ENCODE measurements at regions not wholly inside any gene's neighbourhood (a gene's known extent, or its start where the extent isn't known, plus 50 kb on each side); places are given as distances from the start of the nearest gene placed in this dataset.
"Not testable (repeated sequence)": the region's sequence is repeated elsewhere in the genome, so short reads cannot be mapped to it uniquely, and the experiment has no call there.

GRCh38 chr3:26425076-26425475 lies 197.5 kb upstream of the LRRC3B start:
- no peak for DNase-seq

DNA sequence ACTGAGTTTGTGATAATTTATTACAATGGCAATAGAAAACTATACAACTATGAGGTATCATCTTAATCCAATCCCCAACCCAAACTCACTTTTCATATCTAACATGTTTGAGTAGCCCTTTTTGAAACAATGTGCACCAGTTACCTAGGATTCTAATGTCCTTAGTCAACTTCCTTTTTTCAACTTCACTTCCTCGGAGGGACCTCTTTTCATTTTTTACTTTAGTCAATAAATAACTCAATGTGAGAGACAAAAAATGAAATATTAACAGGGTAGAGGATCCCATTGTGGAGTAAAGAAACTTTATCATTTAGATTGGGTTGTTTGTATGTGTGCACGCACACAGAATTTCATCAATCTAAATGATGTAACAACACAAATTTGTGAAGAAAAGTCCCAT lies 193.6 kb upstream of the LRRC3B start:
- DNase-seq: no peak

DNA sequence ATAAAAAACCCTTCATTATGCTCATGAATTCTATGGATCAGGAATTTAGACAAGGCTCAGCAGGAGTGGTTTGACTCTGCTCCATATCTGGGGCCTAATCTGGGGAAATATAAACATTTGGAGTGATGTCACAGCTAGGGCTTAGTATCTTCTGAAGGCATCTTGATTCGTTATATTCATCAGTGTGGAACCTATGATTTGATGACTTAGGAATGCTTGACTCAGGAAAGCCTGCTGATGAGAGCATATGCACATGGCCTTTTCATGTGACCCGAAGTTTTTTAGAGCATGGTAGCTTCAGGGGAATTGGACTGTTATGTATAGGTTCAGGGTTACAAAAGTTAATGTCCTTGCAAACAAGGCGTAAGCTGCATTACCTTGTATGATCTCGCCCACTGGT lies 184.9 kb upstream of the LRRC3B start:
- no peak for DNase-seq

DNA sequence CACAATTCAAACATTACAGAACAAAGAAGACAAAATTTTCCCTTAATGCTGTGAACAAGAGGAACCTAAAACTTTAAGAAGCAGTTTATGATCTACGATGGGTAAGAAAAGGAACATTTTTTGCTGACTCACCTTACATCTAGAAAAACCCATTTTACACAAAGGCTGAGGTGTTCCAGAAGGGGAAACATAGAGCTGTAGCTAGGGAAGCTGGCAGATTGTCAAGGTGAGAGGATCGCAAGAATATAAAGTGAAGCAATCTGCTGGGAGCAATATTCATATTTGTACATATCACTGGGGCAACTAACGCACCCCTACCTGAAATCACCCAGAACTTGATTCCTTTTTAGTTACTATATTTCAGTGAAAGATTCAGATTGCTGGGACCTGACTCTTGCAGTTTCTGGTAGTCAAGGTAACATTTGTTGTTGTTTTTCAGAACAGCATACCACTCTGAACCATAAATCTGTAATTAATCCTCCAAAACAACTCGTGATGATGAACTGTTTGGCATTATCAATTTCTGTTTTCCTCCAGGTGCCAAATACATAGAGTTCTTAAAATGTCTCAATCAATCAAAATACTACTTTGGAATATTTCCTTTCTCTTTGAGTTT lies 184.1 kb upstream of the LRRC3B start:
- DNase-seq: no peak

GRCh38 chr3:26438981-26439884 lies 183.3 kb upstream of the LRRC3B start:
- no peak for DNase-seq

- DNase-seq: no peak
Observed at GRCh38 chr3:26449996-26450395, 172.6 kb upstream of the LRRC3B start.

DNA sequence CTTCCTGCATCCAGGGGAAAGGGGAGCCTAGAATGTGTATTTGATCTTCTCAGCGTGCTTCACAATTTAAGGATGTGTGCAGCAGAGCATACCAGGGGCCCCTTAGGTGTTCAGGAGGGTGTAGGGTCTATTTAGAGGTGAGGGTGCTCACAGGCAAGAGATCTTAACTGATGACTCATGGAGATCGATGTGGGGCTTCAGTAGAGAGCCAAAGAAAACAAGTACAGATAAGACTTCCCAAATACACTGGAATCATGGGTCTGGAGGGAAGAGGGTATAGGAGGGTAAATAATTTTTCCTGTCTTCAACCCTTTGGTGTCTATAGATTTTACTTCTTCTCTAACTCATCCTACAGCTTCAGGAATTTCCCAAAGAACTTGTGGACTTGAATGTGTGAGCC lies 170.2 kb upstream of the LRRC3B start:
- DNase-seq: no peak

GRCh38 chr3:26460985-26461384 lies 161.6 kb upstream of the LRRC3B start:
- no peak for DNase-seq

DNA sequence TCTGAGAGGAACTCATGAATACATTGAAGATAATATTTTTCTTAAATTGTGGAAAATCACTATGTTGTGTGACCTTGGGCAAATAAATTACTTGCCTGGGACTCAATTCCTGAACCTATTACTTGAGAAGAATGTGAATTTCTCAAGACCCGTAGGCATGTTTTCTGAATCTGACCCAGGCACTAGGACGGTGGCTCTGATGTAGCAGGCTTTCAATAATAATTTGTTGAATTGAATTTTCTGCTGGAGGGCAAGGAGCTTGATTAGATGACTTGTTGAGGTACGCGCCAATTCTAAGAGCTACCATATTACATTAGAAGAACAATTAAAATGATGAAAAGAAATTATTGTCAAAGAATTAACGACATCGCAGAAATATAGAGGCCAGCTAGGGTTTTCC lies 150.2 kb upstream of the LRRC3B start:
- no peak for DNase-seq

GRCh38 chr3:26474706-26475105 lies 147.9 kb upstream of the LRRC3B start:
- no peak for DNase-seq

GRCh38 chr3:26480377-26480776 lies 142.2 kb upstream of the LRRC3B start:
- DNase-seq: no peak

- DNase-seq: no peak
Observed at GRCh38 chr3:26484140-26484539, 138.4 kb upstream of the LRRC3B start.

DNA sequence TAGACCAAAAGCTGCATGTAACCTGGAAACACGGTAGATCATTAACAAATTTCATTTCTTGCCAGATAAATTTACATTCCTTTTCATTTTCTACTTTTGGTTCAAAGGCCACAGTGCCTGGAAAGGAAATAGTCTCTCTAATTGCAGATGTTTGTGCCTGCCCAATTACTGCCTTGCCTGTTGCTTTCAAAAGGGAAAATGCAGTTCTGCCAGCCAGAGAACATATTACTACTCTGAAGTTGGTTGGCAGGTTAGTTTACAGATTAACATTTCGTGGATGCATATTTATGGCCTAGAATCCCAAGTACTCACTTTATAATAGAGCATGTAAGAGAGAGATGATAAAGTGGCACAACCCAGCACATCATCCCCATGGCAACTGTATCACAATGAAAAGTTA lies 124.3 kb upstream of the LRRC3B start:
- no peak for DNase-seq

GRCh38 chr3:26505399-26505798 lies 117.2 kb upstream of the LRRC3B start:
- DNase-seq: no peak

- DNase-seq: not testable (repeated sequence)
Observed at GRCh38 chr3:26514445-26515029, 108.0 kb upstream of the LRRC3B start.

DNA sequence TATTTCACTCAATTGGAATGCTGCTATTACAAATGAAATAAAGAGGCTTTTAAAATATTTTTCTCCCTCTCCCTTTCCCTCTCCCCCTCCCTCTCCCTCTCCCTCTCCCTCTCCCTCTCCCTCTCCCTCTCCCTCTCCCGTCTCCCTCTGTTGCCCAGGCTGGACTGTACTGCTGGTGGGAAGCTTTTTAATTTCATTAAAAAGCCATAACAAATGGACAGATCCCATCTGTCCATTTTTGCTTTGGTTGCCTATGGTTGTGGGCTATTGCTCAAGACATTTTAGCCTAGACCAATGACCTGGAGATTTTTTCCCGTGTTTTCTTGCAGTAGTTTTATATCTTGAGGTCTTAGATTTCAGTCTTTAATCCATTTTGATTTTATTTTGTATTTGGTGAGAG lies 107.2 kb upstream of the LRRC3B start:
- DNase-seq: no peak

DNA sequence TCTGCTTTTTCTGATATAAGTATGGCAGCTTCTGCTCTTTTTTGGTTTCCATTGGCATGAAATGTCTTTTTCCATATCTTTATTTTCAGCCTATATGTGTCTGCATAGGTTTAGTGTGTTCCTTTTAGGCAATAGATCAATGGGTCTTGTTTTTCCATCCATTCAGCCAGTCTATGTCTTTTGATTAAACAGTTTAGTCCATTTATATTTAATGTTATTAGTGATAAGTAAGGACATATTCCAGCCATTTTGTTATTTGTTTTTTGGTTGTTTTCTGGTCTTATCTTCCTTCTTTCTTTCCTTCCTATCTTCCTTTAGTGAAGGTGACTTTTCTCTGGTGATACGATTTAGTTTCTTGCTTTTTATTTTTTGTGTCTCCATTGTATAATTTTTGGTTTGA lies 101.3 kb upstream of the LRRC3B start:
- no peak for DNase-seq

- no peak for DNase-seq
Observed at GRCh38 chr3:26522919-26523318, 99.7 kb upstream of the LRRC3B start.

DNA sequence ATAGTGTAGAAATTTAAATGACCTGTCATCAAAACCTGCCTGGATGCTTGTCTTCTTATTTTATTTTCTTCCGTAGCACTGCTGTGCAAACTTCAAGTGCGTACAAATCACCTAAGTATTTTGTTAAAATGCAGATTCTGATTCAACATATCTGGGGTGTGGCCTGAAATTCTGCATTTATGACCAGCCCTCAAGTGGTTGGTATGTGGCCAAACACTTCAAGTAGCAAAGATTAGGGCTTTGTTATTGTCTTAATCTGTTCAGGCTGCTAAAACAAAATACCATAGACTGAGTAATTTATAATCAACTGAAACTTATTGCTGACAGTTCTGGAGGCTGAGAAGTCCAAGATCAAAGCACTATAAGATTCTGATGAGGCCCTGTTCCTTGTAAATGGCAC lies 97.6 kb upstream of the LRRC3B start:
- DNase-seq: no peak

- no peak for DNase-seq
Observed at GRCh38 chr3:26535151-26535550, 87.4 kb upstream of the LRRC3B start.

- no peak for DNase-seq
Observed at GRCh38 chr3:26536955-26537354, 85.6 kb upstream of the LRRC3B start.

DNA sequence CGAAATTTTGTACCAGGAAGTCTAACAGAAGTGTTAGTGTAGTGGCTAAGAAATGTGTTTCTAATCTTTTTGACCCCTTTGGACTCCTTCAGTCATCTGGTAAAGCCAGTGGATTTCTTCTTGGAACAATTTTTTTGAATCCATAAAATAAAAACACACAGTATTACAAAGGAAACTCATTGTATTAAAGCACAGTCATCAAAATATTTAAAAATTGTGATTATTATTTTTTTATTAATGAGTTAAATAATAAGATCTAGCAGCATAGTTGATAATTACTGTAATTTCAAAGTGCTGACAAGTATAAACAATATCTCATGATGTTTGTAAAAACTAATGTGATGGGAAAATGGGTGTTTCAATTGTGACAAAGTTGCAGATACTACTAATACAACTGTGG lies 72.2 kb upstream of the LRRC3B start:
- DNase-seq: no peak

DNA sequence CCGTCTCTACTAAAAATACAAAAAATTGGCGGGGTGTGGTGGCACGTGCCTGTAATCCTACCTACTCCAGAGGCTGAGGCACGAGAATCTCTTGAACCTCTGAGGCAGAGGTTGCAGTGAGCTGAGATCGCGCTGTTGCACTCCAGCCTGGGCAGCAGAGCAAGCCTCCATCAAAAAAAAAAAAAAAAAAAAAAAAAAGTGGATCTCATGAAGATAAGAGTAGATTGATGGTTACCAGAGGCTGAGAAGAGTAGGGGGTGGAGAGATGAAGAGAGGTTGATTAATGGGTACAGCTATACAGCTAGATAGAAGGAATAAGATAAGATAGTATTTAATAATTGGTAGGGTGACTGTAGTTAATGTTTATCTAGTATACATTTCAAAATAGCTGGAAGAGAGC lies 65.9 kb upstream of the LRRC3B start:
- DNase-seq: no peak

- DNase-seq: no peak
Observed at GRCh38 chr3:26558257-26558656, 64.3 kb upstream of the LRRC3B start.

Measured in activated CD4-positive, alpha-beta T cell treated with anti-CD3 and anti-CD28 coated beads, Interleukin-2, amount 50 U/mL, for 1 hour (primary cell).